ENCODE measurements at regions not wholly inside any gene's neighbourhood (a gene's known extent, or its start where the extent isn't known, plus 50 kb on each side); places are given as distances from the start of the nearest gene placed in this dataset.

GRCh38 chr5:164600929-164601535 lies 1095.6 kb downstream of the MAT2B start:
- no peak for TF ChIP-seq CTCF (IDR thresholded peaks at IDR 0.05; ENCODE audit: poor library complexity)
- TF ChIP-seq EZH2 (IDR thresholded peaks at IDR 0.05; ENCODE audit: borderline replicate concordance) = no peak

All from hepatocyte (in vitro differentiated cells).